ENCODE measurements at regions not wholly inside any gene's neighbourhood (a gene's known extent, or its start where the extent isn't known, plus 50 kb on each side); places are given as distances from the start of the nearest gene placed in this dataset.

DNA sequence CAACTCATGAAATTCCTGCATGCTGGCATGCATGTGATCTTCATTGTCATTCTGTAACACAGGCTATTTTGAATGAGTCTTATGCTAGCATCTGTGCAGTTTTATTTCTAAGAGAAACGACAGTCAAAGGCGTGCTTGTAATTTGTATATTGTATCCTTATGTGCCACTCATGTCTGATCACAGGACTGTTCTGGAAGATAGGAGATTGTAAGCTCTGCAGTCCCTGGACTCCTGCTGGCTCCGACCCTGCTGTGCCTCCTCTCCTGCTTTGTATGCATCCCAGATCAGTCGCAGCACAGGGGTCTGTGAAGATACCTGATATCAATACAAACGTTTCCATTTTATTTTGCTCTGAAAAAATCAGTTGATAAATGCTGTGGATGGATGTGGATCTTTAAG is 653.1 kb downstream of the LIG4 start:
- TF ChIP-seq, protein P1, sequence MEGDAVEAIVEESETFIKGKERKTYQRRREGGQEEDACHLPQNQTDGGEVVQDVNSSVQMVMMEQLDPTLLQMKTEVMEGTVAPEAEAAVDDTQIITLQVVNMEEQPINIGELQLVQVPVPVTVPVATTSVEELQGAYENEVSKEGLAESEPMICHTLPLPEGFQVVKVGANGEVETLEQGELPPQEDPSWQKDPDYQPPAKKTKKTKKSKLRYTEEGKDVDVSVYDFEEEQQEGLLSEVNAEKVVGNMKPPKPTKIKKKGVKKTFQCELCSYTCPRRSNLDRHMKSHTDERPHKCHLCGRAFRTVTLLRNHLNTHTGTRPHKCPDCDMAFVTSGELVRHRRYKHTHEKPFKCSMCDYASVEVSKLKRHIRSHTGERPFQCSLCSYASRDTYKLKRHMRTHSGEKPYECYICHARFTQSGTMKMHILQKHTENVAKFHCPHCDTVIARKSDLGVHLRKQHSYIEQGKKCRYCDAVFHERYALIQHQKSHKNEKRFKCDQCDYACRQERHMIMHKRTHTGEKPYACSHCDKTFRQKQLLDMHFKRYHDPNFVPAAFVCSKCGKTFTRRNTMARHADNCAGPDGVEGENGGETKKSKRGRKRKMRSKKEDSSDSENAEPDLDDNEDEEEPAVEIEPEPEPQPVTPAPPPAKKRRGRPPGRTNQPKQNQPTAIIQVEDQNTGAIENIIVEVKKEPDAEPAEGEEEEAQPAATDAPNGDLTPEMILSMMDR (IDR thresholded peaks at IDR 0.05; ENCODE audit: low read depth, low read length, missing control alignments): no peak
- H3K4me3 ChIP-seq (ENCODE audit: low read depth, low read length): no peak overlapping the region
- no peak for DNase-seq (ENCODE audit: low read depth)
- in situ Hi-C loops (cut with HindIII; ENCODE audit: low sequenced_read_pairs): no loop called here

DNA sequence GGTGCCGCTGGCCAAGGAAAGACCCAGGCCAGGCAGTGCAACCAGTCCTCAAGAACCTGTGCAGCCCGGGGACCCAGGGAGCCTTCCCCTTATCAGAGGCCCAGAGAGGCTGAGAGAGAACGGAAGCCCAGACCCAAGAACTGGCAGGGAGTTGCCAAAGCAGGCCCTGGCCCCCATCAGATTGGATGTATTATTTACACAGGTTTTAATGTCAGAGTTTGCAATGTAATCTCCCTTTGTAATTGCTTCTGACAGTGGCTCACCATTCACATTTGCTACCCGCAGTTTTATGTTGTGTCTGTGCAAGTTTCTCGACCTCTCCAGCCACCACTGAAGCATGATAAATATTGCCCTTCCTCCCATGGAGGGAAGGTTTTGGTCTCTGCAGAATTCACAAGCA is 660.9 kb downstream of the LIG4 start:
- no peak for DNase-seq (ENCODE audit: low read depth)
- H3K4me3 ChIP-seq (ENCODE audit: low read depth, low read length): no peak overlapping the region
- in situ Hi-C loops (cut with HindIII; ENCODE audit: low sequenced_read_pairs): no loop called here
- TF ChIP-seq, protein P1 (IDR thresholded peaks at IDR 0.05; ENCODE audit: low read depth, low read length, missing control alignments): no peak

DNA sequence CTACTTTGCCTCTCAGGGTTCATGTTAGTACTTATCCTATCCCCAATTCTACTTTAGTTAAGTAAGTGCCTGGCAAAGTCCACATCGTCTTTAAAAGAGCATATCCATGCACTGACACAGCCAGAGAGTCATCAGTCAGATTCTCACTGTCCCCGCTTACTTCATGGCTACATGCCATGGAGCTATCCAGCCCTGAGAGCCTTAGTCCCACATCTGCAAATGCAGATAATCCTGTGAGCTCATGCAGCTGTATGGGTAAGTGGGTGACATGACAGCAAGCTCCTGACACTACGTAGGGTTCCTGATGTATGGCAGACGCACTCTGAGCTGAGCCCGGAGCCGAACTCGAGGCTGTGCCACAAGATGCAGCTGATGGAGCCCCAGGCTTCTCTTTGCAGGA is 661.5 kb downstream of the LIG4 start:
- DNase-seq (ENCODE audit: low read depth): no peak
- no peak overlapping the region for H3K4me3 ChIP-seq (ENCODE audit: low read depth, low read length)
- TF ChIP-seq, protein P1 (IDR thresholded peaks at IDR 0.05; ENCODE audit: low read depth, low read length, missing control alignments): no peak
- in situ Hi-C loops (cut with HindIII; ENCODE audit: low sequenced_read_pairs): no loop called here

DNA sequence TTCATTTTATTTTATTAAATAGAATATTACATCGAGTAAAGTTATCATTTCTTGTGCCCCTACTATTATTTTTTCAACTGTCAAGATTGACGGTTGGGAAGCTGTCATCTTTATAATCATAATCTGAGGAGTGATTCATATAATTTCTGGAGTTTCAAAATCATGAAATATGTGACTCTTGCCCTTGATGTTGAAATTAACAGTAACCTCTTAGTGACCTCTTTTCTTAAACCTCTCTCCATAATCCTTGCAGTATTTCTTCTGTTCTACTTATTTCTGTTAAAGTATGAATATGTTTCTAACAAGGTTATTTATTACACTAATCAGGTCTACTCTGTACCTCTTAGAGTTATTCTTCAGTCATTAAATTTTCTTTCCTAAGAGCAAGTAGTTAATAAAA is 663.8 kb downstream of the LIG4 start:
- TF ChIP-seq, protein P1 (IDR thresholded peaks at IDR 0.05; ENCODE audit: low read depth, low read length, missing control alignments): no peak
- no peak overlapping the region for H3K4me3 ChIP-seq (ENCODE audit: low read depth, low read length)
- no peak for DNase-seq (ENCODE audit: low read depth)
- in situ Hi-C loops (cut with HindIII; ENCODE audit: low sequenced_read_pairs): no loop called here

DNA sequence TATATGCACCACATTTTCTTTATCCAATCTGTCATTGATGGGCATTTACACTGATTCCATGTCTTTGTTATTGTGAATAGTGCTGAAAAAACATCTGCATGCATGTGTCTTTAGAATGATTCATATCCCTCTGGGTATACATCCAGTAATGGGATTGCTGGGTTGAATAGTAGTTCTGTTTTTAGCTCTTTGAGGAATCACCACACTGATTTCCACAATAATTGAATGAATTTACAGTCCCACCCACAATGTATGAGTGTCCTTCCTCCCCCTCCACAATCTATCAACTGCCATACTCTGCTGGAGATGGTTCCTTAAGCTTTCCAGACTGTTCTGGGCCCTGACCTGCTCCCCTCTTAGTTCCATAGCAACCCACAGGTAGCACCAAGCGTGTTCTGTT is 667.0 kb downstream of the LIG4 start:
- TF ChIP-seq, protein P1 (IDR thresholded peaks at IDR 0.05; ENCODE audit: low read depth, low read length, missing control alignments): no peak
- in situ Hi-C loops (cut with HindIII; ENCODE audit: low sequenced_read_pairs): no loop called here
- no peak for DNase-seq (ENCODE audit: low read depth)
- H3K4me3 ChIP-seq (ENCODE audit: low read depth, low read length): no peak overlapping the region

DNA sequence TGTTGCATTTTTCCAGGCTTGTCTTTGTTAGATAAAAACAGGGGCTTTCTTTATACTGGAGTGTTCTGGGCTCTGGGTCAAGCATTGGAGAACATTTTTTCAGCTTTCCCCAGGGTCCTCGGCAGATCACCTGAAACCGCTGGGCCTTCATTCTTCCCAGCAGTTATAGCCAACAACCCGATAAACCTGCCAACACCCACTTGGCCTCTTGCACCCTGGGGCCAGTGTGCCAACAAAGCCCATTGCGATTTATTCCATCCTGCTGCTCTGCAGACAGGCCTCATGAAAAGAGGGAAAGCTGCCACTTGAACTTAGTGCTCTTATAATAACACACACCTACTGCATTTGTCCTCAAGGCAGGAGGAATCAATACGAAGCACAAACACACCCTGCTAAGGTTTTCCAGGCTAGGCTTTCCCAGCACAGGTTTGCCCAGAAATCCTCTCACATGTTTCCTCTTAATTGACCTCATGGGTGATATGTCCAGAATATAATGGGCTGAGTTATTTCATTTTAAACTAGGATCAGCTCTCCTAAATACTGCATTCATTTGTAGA is 669.3 kb downstream of the LIG4 start:
- no peak overlapping the region for H3K4me3 ChIP-seq (ENCODE audit: low read depth, low read length)
- in situ Hi-C loops (cut with HindIII; ENCODE audit: low sequenced_read_pairs): no loop called here
- DNase-seq (ENCODE audit: low read depth): no peak
- TF ChIP-seq, protein P1 (IDR thresholded peaks at IDR 0.05; ENCODE audit: low read depth, low read length, missing control alignments): no peak

DNA sequence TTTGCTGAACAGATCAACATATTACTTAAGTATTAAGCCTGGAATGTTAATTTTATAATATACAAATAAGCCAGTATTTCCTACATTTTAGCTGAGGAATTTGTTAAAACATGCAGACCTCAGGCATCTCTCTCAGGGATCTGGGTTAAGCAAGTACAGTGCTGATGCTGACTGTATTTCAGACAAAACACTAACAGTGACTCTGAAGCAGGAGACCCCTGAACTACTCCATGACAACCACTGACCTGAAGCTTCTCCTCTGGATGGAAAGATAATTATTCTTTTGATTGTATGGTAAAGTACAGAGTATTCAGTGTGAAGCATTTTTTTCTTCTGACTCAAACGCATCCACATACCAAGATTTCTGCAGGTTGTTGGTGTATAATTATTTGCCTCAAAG is 680.8 kb downstream of the LIG4 start:
- TF ChIP-seq, protein P1 (IDR thresholded peaks at IDR 0.05; ENCODE audit: low read depth, low read length, missing control alignments): no peak
- no peak for DNase-seq (ENCODE audit: low read depth)

More for the DNA sequence above, 680.8 kb downstream of the LIG4 start:
- H3K4me3 ChIP-seq (ENCODE audit: low read depth, low read length): no peak overlapping the region
- in situ Hi-C loops (cut with HindIII; ENCODE audit: low sequenced_read_pairs): no loop called here

All from astrocyte of the cerebellum (primary cell).